C4-2B (cell line): ENCODE measurements at regions not wholly inside any gene's neighbourhood (a gene's known extent, or its start where the extent isn't known, plus 50 kb on each side); places are given as distances from the start of the nearest gene placed in this dataset.

Experiments used
- ZFX ChIP-seq: fragments of 450-650 bp; IDR thresholded peaks from 2 replicates; pipeline ENCODE4 v1.6.1; 2017
- TF ChIP-seq, protein P1 (sequence below): fragments of 450-650 bp; conservative IDR thresholded peaks from 2 replicates; pipeline ENCODE4 v1.5.1; 2017; ENCODE audit warnings: mild to moderate bottlenecking

GRCh38 chr3:64901522-64901885 lies 213.7 kb upstream of the ADAMTS9 start:
- TF ChIP-seq, protein P1, sequence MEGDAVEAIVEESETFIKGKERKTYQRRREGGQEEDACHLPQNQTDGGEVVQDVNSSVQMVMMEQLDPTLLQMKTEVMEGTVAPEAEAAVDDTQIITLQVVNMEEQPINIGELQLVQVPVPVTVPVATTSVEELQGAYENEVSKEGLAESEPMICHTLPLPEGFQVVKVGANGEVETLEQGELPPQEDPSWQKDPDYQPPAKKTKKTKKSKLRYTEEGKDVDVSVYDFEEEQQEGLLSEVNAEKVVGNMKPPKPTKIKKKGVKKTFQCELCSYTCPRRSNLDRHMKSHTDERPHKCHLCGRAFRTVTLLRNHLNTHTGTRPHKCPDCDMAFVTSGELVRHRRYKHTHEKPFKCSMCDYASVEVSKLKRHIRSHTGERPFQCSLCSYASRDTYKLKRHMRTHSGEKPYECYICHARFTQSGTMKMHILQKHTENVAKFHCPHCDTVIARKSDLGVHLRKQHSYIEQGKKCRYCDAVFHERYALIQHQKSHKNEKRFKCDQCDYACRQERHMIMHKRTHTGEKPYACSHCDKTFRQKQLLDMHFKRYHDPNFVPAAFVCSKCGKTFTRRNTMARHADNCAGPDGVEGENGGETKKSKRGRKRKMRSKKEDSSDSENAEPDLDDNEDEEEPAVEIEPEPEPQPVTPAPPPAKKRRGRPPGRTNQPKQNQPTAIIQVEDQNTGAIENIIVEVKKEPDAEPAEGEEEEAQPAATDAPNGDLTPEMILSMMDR, result no peak
- TF ChIP-seq ZFX, result no peak
